ENCODE measurements at regions not wholly inside any gene's neighbourhood (a gene's known extent, or its start where the extent isn't known, plus 50 kb on each side); places are given as distances from the start of the nearest gene placed in this dataset.
"Not testable (repeated sequence)": the region's sequence is repeated elsewhere in the genome, so short reads cannot be mapped to it uniquely, and the experiment has no call there.

DNA sequence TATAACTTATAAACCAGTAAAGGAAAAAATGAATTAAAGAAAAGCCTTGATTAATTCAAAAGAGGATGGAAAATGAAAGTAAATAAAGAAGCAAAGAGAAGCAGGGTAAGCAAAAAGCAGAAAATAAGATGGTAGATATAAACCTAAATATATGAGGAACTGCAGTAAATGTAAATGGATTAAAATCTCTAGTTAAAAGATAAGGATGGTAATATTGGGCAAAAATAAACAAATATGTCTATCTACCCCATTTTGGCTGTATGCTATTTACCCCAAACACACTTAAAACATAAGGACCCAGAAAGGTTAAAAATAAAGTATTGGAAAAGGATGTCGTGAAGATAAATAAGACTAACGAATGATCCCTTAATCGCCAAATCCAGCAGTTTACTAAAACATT is 161.9 kb downstream of the FOXD2 start:
- no peaks in the 10 kb centered on the region for H3K4me1 ChIP-seq (ENCODE audit: control insufficient read depth, insufficient read depth, low read length)
- H3K9ac ChIP-seq (ENCODE audit: low read depth, low read length) = no peak overlapping the region

DNA sequence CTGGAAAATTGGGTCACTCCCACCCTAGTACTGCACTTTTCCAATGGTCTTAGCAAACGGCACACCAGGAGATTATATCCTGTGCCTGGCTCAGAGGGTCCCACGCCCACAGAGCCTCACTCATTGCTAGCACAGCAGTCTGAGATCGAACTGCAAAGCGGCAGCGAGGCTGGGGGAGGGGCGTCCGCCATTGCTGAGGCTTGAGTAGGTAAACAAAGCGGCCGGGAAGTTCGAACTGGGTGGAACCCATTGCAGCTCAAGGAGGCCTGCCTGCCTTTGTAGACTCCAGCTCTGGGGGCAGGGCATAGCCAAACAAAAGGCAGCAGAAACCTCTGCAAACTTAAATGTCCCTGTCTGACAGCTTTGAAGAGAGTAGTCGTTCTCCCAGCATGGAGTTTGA is 164.6 kb downstream of the FOXD2 start:
- not testable (repeated sequence) for H3K4me3 ChIP-seq (ENCODE audit: low read depth, low read length); H3K4me1 ChIP-seq (ENCODE audit: control insufficient read depth, insufficient read depth, low read length)

More for the DNA sequence above, 161.9 kb downstream of the FOXD2 start:
- Histone ChIP-seq H3K4me3 (ENCODE audit: low read depth, low read length) (no peak overlapping the region), H3K27me3 (ENCODE audit: control insufficient read depth, insufficient read depth, low read length) (peaks cover 8% of the 10 kb centered on the region), H3K36me3 (ENCODE audit: control insufficient read depth, insufficient read depth, low read length) (no peaks in the 10 kb centered on the region), H3K27ac (ENCODE audit: low read depth, low read length) (no peak overlapping the region), H3K9me3 (ENCODE audit: control insufficient read depth, insufficient read depth, low read length) (peaks cover 25% of the 10 kb centered on the region)

DNA sequence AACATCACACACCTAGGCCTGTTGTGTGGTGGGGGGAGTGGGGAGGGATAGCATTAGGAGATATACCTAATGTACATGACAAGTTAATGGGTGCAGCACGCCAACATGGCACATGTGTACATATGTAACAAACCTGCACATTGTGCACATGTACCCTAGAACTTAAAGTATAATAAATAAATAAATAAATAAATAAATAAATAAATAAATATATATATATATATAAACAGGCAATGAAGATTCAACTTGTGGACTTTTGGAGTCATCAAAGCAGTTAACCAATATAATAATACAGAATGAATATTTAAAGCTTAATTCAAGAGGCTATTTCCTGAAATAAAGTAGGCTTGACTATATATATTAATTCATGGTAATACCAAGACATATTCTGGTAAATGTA is 167.0 kb downstream of the FOXD2 start:
- not testable (repeated sequence) for H3K4me1 ChIP-seq (ENCODE audit: control insufficient read depth, insufficient read depth, low read length); H3K36me3 ChIP-seq (ENCODE audit: control insufficient read depth, insufficient read depth, low read length); H3K27ac ChIP-seq (ENCODE audit: low read depth, low read length); H3K4me3 ChIP-seq (ENCODE audit: low read depth, low read length); H3K27me3 ChIP-seq (ENCODE audit: control insufficient read depth, insufficient read depth, low read length); H3K9ac ChIP-seq (ENCODE audit: low read depth, low read length)
- peaks cover 24% of the 10 kb centered on the region for H3K9me3 ChIP-seq (ENCODE audit: control insufficient read depth, insufficient read depth, low read length)

More for the DNA sequence above, 164.6 kb downstream of the FOXD2 start:
- H3K27ac ChIP-seq (ENCODE audit: low read depth, low read length); H3K36me3 ChIP-seq (ENCODE audit: control insufficient read depth, insufficient read depth, low read length); H3K27me3 ChIP-seq (ENCODE audit: control insufficient read depth, insufficient read depth, low read length); H3K9ac ChIP-seq (ENCODE audit: low read depth, low read length): not testable (repeated sequence)
- H3K9me3 ChIP-seq (ENCODE audit: control insufficient read depth, insufficient read depth, low read length) = peaks cover 25% of the 10 kb centered on the region

DNA sequence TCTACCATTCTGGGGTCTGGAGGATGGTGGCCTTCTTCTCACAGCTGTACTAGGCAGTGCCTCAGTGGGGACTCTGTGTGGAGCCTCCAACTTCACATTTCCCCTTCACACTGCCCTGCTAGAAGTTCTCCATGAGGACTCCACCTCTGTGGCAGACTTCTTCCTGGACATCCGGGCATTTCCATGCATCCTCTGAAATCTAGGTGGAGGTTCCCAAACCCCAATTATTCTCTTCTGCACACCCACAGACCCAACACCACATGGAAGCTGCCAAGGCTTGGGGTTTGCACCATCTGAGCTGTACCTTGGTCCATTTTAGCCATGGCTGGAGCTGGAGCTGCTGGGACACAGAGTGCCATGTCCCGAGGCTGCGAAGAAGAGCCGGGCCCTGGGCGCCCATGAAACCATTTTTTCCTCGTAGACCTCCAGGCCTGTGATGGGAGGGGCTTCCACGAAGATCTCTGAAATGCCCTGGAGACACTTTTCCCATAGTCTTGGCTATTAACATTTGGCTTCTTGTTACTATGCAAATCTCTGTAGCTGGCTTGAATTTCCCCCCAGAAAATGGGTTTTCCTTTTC is 170.5 kb downstream of the FOXD2 start:
- no peak overlapping the region for H3K4me3 ChIP-seq (ENCODE audit: low read depth, low read length)

DNA sequence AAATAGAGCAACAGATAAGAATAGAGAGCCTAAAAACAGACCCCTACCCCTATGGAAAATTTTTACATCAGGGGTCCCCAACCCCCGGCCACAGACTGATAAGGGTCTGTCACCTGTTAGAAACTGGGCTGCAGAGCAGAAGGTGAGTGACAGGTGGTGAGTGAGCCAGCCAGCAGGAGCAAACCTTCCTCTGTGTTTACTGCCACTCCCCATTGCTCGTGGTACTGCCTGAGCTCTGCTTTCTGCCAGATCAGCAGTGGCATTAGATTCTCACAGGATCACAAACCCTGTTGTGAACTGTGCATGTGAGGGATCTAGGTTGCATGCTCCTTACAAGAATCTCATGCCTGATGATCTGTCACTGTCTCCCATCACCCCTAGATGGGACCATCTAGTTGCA is 174.1 kb downstream of the FOXD2 start:
- no peak overlapping the region for H3K27ac ChIP-seq (ENCODE audit: low read depth, low read length)
- H3K27me3 ChIP-seq (ENCODE audit: control insufficient read depth, insufficient read depth, low read length) = no peaks in the 10 kb centered on the region
- no peak overlapping the region for H3K4me3 ChIP-seq (ENCODE audit: low read depth, low read length)
- H3K36me3 ChIP-seq (ENCODE audit: control insufficient read depth, insufficient read depth, low read length) = no peaks in the 10 kb centered on the region
- no peak overlapping the region for H3K9ac ChIP-seq (ENCODE audit: low read depth, low read length)
- no peaks in the 10 kb centered on the region for H3K4me1 ChIP-seq (ENCODE audit: control insufficient read depth, insufficient read depth, low read length)
- H3K9me3 ChIP-seq (ENCODE audit: control insufficient read depth, insufficient read depth, low read length) = peaks cover 5% of the 10 kb centered on the region

More for the DNA sequence above, 170.5 kb downstream of the FOXD2 start:
- peaks cover 5% of the 10 kb centered on the region for H3K9me3 ChIP-seq (ENCODE audit: control insufficient read depth, insufficient read depth, low read length)
- H3K9ac ChIP-seq (ENCODE audit: low read depth, low read length) = no peak overlapping the region
- no peaks in the 10 kb centered on the region for H3K4me1 ChIP-seq (ENCODE audit: control insufficient read depth, insufficient read depth, low read length)
- no peak overlapping the region for H3K27ac ChIP-seq (ENCODE audit: low read depth, low read length)
- no peaks in the 10 kb centered on the region for H3K36me3 ChIP-seq (ENCODE audit: control insufficient read depth, insufficient read depth, low read length)
- no peaks in the 10 kb centered on the region for H3K27me3 ChIP-seq (ENCODE audit: control insufficient read depth, insufficient read depth, low read length)

DNA sequence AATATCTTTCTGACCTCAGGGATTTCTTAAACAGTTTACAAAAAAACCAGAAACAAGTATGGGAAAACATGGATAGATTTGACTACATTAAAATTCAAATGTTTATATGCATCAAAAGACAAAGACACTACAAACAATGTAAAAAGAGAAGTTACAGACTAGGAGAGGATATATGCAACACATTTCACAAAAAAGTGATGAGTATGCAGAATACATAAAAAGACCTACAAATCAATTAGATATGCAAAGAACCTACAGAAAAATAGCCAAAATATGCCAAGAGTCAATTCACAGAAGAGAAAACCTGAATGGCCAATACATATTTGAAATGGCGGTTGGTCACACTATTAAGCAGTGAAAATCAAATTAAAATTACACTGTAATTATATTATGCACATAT is 175.0 kb downstream of the FOXD2 start:
- Histone ChIP-seq H3K4me1 (ENCODE audit: control insufficient read depth, insufficient read depth, low read length) (no peaks in the 10 kb centered on the region), H3K27me3 (ENCODE audit: control insufficient read depth, insufficient read depth, low read length) (no peaks in the 10 kb centered on the region), H3K27ac (ENCODE audit: low read depth, low read length) (no peak overlapping the region), H3K4me3 (ENCODE audit: low read depth, low read length) (no peak overlapping the region), H3K9me3 (ENCODE audit: control insufficient read depth, insufficient read depth, low read length) (peaks cover 5% of the 10 kb centered on the region), H3K36me3 (ENCODE audit: control insufficient read depth, insufficient read depth, low read length) (no peaks in the 10 kb centered on the region), H3K9ac (ENCODE audit: low read depth, low read length) (no peak overlapping the region)

DNA sequence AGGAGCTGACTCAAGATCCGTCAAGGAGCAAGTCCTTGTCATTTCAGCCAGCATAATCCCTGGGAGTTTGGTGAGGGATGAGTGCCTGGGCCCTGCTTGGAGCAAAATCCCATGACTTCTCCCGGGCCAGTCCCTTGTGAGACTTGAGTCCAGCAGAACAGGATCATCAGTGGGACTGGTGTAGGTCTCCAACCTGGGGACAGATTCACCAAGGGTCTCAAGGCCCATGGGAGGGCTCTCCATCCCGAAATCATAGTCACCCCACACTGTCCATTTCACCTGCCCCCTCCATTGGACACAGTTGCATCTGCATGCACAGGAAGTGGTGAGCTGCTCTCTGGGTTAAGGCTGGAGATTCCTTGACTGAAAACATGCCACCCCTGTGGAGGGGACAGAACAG is 178.2 kb downstream of the FOXD2 start:
- Histone ChIP-seq H3K4me1 (ENCODE audit: control insufficient read depth, insufficient read depth, low read length) (no peaks in the 10 kb centered on the region; the same call in 1 of the 2 replicates), H3K27ac (ENCODE audit: low read depth, low read length) (no peak overlapping the region), H3K4me3 (ENCODE audit: low read depth, low read length) (no peak overlapping the region), H3K9ac (ENCODE audit: low read depth, low read length) (no peak overlapping the region), H3K27me3 (ENCODE audit: control insufficient read depth, insufficient read depth, low read length) (no peaks in the 10 kb centered on the region), H3K9me3 (ENCODE audit: control insufficient read depth, insufficient read depth, low read length) (no peaks in the 10 kb centered on the region), H3K36me3 (ENCODE audit: control insufficient read depth, insufficient read depth, low read length) (no peaks in the 10 kb centered on the region)

DNA sequence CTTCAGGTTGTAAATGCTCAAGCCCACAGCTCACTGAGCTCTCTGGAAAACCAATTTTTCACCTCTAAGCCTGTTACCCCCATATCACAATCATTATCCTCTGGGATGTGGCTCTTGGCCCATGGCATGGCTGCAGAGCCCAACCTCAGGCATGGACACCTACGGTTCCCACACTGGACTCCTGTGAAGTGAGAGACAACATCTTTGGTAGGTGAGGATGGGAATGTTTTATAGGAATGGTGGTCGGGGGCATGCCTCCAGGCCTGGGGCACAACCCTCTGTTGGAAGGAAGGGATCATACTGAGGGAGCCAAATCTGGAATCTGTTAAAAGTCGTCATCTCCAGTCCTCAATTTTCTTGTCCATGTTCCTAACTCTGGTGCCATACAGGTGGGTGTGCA is 179.1 kb downstream of the FOXD2 start:
- no peaks in the 10 kb centered on the region; the same call in 1 of the 2 replicates for H3K4me1 ChIP-seq (ENCODE audit: control insufficient read depth, insufficient read depth, low read length)
- no peaks in the 10 kb centered on the region for H3K36me3 ChIP-seq (ENCODE audit: control insufficient read depth, insufficient read depth, low read length)
- no peak overlapping the region for H3K4me3 ChIP-seq (ENCODE audit: low read depth, low read length)
- no peak overlapping the region for H3K9ac ChIP-seq (ENCODE audit: low read depth, low read length)
- H3K9me3 ChIP-seq (ENCODE audit: control insufficient read depth, insufficient read depth, low read length) = no peaks in the 10 kb centered on the region
- no peak overlapping the region for H3K27ac ChIP-seq (ENCODE audit: low read depth, low read length)
- peaks cover 4% of the 10 kb centered on the region; the same call in 1 of the 2 replicates for H3K27me3 ChIP-seq (ENCODE audit: control insufficient read depth, insufficient read depth, low read length)

DNA sequence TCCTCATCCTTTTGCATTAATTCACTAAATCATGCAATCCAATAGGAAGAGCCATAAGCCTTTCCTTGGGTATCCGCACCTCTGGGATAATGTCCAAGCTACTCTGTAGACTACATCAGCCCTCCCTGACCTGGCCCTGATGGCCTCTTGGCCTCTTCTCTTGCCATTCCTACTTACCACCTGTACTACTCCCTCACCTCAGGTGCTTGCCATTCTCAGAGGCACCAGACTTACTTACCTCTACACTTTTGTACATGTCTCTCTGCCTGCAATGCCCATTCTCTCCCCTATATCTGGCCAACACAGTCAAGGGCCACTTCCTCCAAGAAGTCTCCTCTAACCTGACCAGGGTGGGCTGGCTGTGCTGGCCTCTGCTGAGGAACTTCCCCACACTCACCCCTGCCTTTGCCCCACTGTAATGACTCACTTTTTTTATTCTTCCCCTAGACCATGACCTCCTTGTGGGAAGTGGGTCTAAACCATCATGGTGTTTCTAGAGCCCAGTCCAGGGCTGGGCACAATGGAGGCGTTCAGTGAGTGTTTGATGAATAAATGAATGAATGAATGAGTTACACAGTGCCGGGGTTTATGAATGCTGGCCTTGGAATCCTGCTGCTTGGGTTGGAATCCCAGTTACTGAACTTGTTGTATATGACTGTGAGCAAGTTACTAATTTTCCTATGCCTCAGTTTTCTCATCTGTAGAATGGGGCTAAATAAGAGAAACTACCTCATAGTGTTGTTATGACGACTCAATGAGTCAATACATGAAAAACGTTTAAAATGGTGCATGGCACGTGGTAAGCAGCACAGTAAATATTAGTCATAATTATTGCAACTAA is 179.8 kb downstream of the FOXD2 start:
- no peaks in the 10 kb centered on the region for H3K36me3 ChIP-seq (ENCODE audit: control insufficient read depth, insufficient read depth, low read length)
- peaks cover 6% of the 10 kb centered on the region for H3K27me3 ChIP-seq (ENCODE audit: control insufficient read depth, insufficient read depth, low read length)
- H3K4me1 ChIP-seq (ENCODE audit: control insufficient read depth, insufficient read depth, low read length) = no peaks in the 10 kb centered on the region; the same call in 1 of the 2 replicates
- H3K27ac ChIP-seq (ENCODE audit: low read depth, low read length) = no peak overlapping the region
- no peaks in the 10 kb centered on the region for H3K9me3 ChIP-seq (ENCODE audit: control insufficient read depth, insufficient read depth, low read length)
- H3K4me3 ChIP-seq (ENCODE audit: low read depth, low read length) = no peak overlapping the region
- no peak overlapping the region for H3K9ac ChIP-seq (ENCODE audit: low read depth, low read length)

DNA sequence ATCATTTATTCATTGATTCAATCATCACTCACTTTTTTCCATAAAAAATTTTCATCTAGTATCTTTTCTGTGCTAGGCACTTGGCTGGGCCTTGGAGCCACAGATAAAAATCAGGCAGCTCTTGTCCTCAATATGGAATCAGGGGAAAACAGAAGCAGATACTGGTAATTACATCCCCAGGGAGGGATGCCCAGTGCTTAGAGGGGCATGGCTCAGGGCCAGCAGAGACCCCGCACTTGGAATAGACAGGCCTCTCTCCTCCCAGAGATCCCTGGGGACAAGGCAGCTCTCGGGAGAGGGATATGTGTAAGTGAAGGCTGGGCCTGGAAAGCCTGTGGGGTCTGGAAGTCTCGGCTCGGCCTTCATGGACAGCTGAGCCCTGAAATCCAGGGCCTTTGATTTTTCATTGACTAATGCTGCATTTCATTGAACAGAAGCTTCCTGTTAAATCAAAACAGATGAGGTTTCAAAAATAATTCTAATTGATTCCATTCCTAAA is 180.4 kb downstream of the FOXD2 start:
- no peak overlapping the region for H3K9ac ChIP-seq (ENCODE audit: low read depth, low read length)
- H3K27ac ChIP-seq (ENCODE audit: low read depth, low read length) = no peak overlapping the region
- H3K4me1 ChIP-seq (ENCODE audit: control insufficient read depth, insufficient read depth, low read length) = no peaks in the 10 kb centered on the region; the same call in 1 of the 2 replicates
- H3K36me3 ChIP-seq (ENCODE audit: control insufficient read depth, insufficient read depth, low read length) = no peaks in the 10 kb centered on the region
- H3K4me3 ChIP-seq (ENCODE audit: low read depth, low read length) = no peak overlapping the region
- no peaks in the 10 kb centered on the region for H3K9me3 ChIP-seq (ENCODE audit: control insufficient read depth, insufficient read depth, low read length)
- H3K27me3 ChIP-seq (ENCODE audit: control insufficient read depth, insufficient read depth, low read length) = peaks cover 6% of the 10 kb centered on the region

DNA sequence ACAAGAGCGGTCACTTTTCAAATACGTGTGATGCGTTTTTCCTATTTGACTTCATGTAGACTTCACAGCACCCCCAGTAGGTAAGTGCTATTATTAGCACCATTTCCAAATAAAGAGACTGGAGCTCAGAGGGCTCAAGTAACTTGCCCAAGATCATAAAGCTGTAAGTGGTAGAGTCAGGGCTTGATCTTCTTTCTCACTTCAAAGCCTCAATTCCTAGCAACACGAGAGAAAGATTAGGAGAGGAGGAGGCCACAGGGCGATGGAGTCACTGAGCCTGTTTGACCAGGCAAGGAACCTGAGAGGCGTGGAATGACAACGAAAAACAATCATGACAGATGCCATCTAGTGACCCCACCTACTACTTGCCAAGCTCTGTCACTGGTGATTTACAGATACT is 181.0 kb downstream of the FOXD2 start:
- Histone ChIP-seq H3K27me3 (ENCODE audit: control insufficient read depth, insufficient read depth, low read length) (peaks cover 6% of the 10 kb centered on the region), H3K9me3 (ENCODE audit: control insufficient read depth, insufficient read depth, low read length) (no peaks in the 10 kb centered on the region), H3K27ac (ENCODE audit: low read depth, low read length) (no peak overlapping the region), H3K9ac (ENCODE audit: low read depth, low read length) (no peak overlapping the region), H3K36me3 (ENCODE audit: control insufficient read depth, insufficient read depth, low read length) (no peaks in the 10 kb centered on the region), H3K4me3 (ENCODE audit: low read depth, low read length) (no peak overlapping the region), H3K4me1 (ENCODE audit: control insufficient read depth, insufficient read depth, low read length) (no peaks in the 10 kb centered on the region; the same call in 1 of the 2 replicates)

Data from HUES48 (cell line).